ENCODE measurements at regions not wholly inside any gene's neighbourhood (a gene's known extent, or its start where the extent isn't known, plus 50 kb on each side); places are given as distances from the start of the nearest gene placed in this dataset.

DNA sequence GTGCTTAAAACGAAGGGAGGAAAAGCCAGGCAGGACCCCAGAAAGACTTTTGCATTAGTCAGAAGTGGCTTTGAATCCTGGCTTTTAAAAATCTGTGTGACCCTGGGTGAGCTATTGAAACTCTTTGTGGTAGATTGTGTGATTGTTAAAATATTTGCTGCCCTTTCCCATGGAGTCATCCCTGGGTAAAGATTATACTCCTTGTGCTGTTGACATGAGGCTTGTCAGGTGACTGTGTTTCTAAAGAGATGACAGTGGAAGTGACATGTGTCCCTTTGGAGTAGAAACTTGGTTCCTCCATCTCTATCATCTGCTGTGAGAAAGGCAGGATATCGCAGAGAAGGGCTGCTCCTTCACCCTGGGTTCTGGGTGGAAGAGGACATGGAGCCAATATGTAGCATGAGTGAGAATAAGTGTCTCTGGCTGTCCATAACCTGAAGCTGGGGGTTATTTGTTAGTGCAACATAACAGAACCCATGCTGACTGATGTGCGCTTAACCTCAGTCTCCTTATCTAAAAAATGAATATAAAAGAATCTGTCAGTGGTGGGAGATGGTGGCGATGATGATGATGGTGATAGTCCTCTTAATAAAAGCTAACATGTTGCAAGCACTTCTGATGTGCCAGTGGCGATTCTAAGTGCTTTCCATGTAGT, 187.6 kb downstream of the RHOU start:
- no peak for DNase-seq (ENCODE audit: insufficient read length, low spot score, missing footprints)
- Histone ChIP-seq H3K79me2 (ENCODE audit: insufficient read depth, low read length) (no peaks in the 10 kb centered on the region), H3K4me3 (ENCODE audit: insufficient read depth, low read length) (no peak overlapping the region), H3K4me2 (ENCODE audit: insufficient read depth, low read length) (no peak overlapping the region), H3K4me1 (ENCODE audit: insufficient read depth, low read length) (no peaks in the 10 kb centered on the region), H2AFZ (ENCODE audit: low read length) (no peak overlapping the region), H3K9me3 (ENCODE audit: low read depth, low read length) (no peaks in the 10 kb centered on the region), H3K27ac (ENCODE audit: low read depth, low read length) (no peak overlapping the region), H4K20me1 (ENCODE audit: insufficient read depth, low read length) (no peaks in the 10 kb centered on the region), H3K27me3 (ENCODE audit: insufficient read depth, low read length) (no peaks in the 10 kb centered on the region), H3K36me3 (ENCODE audit: insufficient read depth, low read length) (no peaks in the 10 kb centered on the region)
- TF ChIP-seq CTCF (IDR thresholded peaks at IDR 0.05; ENCODE audit: extremely low read depth, low read depth, low read length), result no peak

DNA sequence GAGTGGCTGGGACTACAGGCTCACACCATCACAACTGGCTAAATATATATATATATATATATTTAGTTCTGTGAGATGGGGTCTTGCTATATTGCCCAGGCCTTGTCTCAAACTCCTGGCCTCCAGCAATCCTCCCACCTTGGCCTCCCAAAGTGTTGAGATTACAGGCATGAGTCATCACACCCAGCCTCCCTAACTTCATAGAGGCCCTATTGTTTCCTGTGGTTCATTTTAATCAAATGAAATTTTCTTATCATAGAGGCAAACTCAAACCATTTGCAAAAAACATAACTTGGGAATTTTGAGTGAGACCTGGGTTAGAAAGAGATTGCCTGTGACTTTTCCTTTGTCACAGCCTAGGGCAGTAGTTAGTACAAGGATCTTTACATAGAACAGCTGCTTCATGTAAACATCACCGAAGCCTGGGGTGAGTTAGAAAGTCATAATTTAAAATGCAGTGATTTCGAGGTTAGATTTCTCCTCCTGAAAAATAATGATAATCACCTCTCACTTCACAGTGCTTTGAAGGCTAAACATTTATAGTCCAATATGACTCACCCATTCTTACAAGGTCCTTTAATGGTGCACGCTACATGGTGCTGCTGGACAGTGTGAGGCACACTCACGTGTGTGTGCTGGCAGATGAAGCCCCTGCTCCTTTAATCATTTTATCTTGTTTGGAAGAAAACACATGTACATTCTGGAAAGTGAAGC, 188.9 kb downstream of the RHOU start:
- no peak for DNase-seq (ENCODE audit: insufficient read length, low spot score, missing footprints)
- Histone ChIP-seq H3K79me2 (ENCODE audit: insufficient read depth, low read length) (no peaks in the 10 kb centered on the region), H3K27me3 (ENCODE audit: insufficient read depth, low read length) (peaks cover 6% of the 10 kb centered on the region), H2AFZ (ENCODE audit: low read length) (no peak overlapping the region), H3K4me2 (ENCODE audit: insufficient read depth, low read length) (no peak overlapping the region), H3K36me3 (ENCODE audit: insufficient read depth, low read length) (no peaks in the 10 kb centered on the region), H3K27ac (ENCODE audit: low read depth, low read length) (no peak overlapping the region), H4K20me1 (ENCODE audit: insufficient read depth, low read length) (no peaks in the 10 kb centered on the region), H3K4me1 (ENCODE audit: insufficient read depth, low read length) (no peaks in the 10 kb centered on the region), H3K4me3 (ENCODE audit: insufficient read depth, low read length) (no peak overlapping the region), H3K9me3 (ENCODE audit: low read depth, low read length) (no peaks in the 10 kb centered on the region)
- no peak for TF ChIP-seq CTCF (IDR thresholded peaks at IDR 0.05; ENCODE audit: extremely low read depth, low read depth, low read length)

DNA sequence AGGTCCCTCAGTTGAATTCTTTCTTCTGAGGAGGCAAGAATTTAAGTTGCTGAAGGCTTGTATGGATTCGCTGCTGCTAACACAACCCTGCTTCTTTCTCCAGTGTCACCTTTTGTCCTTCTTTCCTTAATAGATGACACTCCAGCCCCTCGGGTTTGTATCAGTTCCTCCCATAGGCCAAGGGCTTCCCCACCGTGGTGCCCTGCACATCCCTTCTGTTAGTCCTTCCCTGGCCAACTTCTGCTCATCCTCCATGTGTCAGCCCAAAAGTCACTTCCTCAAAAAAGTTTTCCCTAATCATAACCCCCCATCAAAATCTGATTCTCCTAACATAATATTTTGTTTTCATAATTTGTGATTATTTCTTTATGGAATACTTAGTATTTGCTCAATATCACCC, 190.4 kb downstream of the RHOU start:
- Histone ChIP-seq H3K4me3 (ENCODE audit: insufficient read depth, low read length) (no peak overlapping the region), H3K9me3 (ENCODE audit: low read depth, low read length) (no peaks in the 10 kb centered on the region), H3K27ac (ENCODE audit: low read depth, low read length) (no peak overlapping the region), H4K20me1 (ENCODE audit: insufficient read depth, low read length) (no peaks in the 10 kb centered on the region), H3K27me3 (ENCODE audit: insufficient read depth, low read length) (peaks cover 8% of the 10 kb centered on the region), H3K79me2 (ENCODE audit: insufficient read depth, low read length) (no peaks in the 10 kb centered on the region), H3K36me3 (ENCODE audit: insufficient read depth, low read length) (no peaks in the 10 kb centered on the region), H3K4me1 (ENCODE audit: insufficient read depth, low read length) (no peaks in the 10 kb centered on the region), H3K4me2 (ENCODE audit: insufficient read depth, low read length) (no peak overlapping the region), H2AFZ (ENCODE audit: low read length) (no peak overlapping the region)
- no peak for TF ChIP-seq CTCF (IDR thresholded peaks at IDR 0.05; ENCODE audit: extremely low read depth, low read depth, low read length)
- DNase-seq (ENCODE audit: insufficient read length, low spot score, missing footprints), result no peak

- no peak for TF ChIP-seq CTCF (IDR thresholded peaks at IDR 0.05; ENCODE audit: extremely low read depth, low read depth, low read length)
- Histone ChIP-seq H3K36me3 (ENCODE audit: insufficient read depth, low read length) (no peaks in the 10 kb centered on the region), H4K20me1 (ENCODE audit: insufficient read depth, low read length) (no peaks in the 10 kb centered on the region), H2AFZ (ENCODE audit: low read length) (no peak overlapping the region), H3K27me3 (ENCODE audit: insufficient read depth, low read length) (peaks cover 8% of the 10 kb centered on the region), H3K4me3 (ENCODE audit: insufficient read depth, low read length) (no peak overlapping the region), H3K27ac (ENCODE audit: low read depth, low read length) (no peak overlapping the region), H3K4me2 (ENCODE audit: insufficient read depth, low read length) (no peak overlapping the region), H3K4me1 (ENCODE audit: insufficient read depth, low read length) (no peaks in the 10 kb centered on the region), H3K79me2 (ENCODE audit: insufficient read depth, low read length) (no peaks in the 10 kb centered on the region), H3K9me3 (ENCODE audit: low read depth, low read length) (no peaks in the 10 kb centered on the region)
- no peak for DNase-seq (ENCODE audit: insufficient read length, low spot score, missing footprints)
Measured at GRCh38 chr1:228927421-228927820, 192.1 kb downstream of the RHOU start.
